ENCODE measurements at regions not wholly inside any gene's neighbourhood (a gene's known extent, or its start where the extent isn't known, plus 50 kb on each side); places are given as distances from the start of the nearest gene placed in this dataset.

DNA sequence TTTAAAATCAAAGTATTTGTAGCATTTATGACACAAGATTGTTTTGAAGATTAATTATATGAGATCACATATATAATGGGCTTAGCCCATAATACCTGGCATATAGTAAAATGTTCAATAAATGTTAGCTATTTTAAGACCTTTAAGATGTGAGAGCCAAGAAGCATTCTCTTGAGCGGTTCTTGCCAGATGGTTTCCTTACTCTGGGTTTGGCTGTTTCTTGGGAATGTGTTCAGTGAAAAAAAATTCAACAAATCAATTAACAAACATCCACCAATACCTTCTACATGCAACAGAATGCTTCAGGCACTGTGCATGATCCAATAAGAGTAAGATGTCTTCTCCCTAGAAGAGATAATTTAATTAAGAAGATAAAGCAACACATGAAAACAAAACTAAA is 230.4 kb downstream of the CMPK2 start:
- H3K27me3 ChIP-seq (ENCODE audit: control insufficient read depth, extremely low read depth, insufficient read depth, low read length) = no peaks in the 10 kb centered on the region
- H3K9me1 ChIP-seq (ENCODE audit: control insufficient read depth, extremely low read depth, insufficient read depth, low read length) = no peaks in the 10 kb centered on the region
- H3K9ac ChIP-seq (ENCODE audit: control insufficient read depth, extremely low read depth, insufficient read depth, low read length) = no peak overlapping the region
- H3K79me2 ChIP-seq (ENCODE audit: control insufficient read depth, insufficient read depth, low read length) = no peaks in the 10 kb centered on the region
- FAIRE-seq (no peak), DNase-seq (ENCODE audit: low read depth, low spot score) (no peak)
- dilution Hi-C loops (cut with MboI; ENCODE audit: extremely low pct_ligation_motif_present, low sequenced_read_pairs) = no loop called here
- no peaks in the 10 kb centered on the region for H3K9me3 ChIP-seq (ENCODE audit: control insufficient read depth, low read depth, low read length)
- H3K36me3 ChIP-seq (ENCODE audit: control insufficient read depth in 2 of 2, extremely low read depth in 1 of 2, insufficient read depth in 2 of 2, low read length in 2 of 2) = no peaks in the 10 kb centered on the region
- H3K4me1 ChIP-seq (ENCODE audit: control insufficient read depth, extremely low read depth, insufficient read depth, low read length) = no peaks in the 10 kb centered on the region
- no peak overlapping the region for H3K27ac ChIP-seq (ENCODE audit: control insufficient read depth, insufficient read depth, low read length)
- TF ChIP-seq, protein P1, sequence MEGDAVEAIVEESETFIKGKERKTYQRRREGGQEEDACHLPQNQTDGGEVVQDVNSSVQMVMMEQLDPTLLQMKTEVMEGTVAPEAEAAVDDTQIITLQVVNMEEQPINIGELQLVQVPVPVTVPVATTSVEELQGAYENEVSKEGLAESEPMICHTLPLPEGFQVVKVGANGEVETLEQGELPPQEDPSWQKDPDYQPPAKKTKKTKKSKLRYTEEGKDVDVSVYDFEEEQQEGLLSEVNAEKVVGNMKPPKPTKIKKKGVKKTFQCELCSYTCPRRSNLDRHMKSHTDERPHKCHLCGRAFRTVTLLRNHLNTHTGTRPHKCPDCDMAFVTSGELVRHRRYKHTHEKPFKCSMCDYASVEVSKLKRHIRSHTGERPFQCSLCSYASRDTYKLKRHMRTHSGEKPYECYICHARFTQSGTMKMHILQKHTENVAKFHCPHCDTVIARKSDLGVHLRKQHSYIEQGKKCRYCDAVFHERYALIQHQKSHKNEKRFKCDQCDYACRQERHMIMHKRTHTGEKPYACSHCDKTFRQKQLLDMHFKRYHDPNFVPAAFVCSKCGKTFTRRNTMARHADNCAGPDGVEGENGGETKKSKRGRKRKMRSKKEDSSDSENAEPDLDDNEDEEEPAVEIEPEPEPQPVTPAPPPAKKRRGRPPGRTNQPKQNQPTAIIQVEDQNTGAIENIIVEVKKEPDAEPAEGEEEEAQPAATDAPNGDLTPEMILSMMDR (optimal IDR thresholded peaks at IDR 0.05 in 1 of 3, IDR thresholded peaks at IDR 0.05 in 1 of 3, conservative IDR thresholded peaks at IDR 0.05 in 1 of 3; ENCODE audit: extremely low read depth in 1 of 3, insufficient read depth in 2 of 3, low read length in 3 of 3) = no peak
- no peak for TF ChIP-seq EZH2 (IDR thresholded peaks at IDR 0.05; ENCODE audit: low read length)
- H3K4me2 ChIP-seq (ENCODE audit: control insufficient read depth, extremely low read depth, insufficient read depth, low read depth, low read length) = no peak overlapping the region
- H4K20me1 ChIP-seq (ENCODE audit: control insufficient read depth, extremely low read depth, insufficient read depth, low read length) = no peaks in the 10 kb centered on the region
- no peak overlapping the region for H3K4me3 ChIP-seq (ENCODE audit: control insufficient read depth in 2 of 3, extremely low read depth in 1 of 3, insufficient read depth in 2 of 3, low read depth in 1 of 3, low read length in 3 of 3)
- no peak overlapping the region for H2AFZ ChIP-seq (ENCODE audit: control insufficient read depth, low read length)

DNA sequence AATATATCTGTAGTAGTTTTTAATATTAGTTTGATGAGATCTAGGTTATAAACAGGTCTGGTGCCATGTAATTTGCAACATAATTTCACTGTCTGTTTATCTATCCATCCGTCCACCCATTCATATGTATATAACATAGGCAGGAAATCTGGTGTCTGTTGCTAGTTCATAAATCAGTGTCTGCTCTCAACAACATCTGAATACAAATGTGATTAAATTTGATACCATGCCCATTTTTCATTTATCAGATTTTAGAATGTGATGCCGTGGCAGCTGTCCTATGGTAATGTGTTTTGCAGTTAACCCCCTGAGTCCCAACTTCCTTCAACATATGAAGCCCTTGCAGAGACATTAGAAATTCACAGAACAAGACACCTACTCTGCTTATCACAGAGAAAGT is 228.4 kb downstream of the CMPK2 start:
- Histone ChIP-seq H3K9me3 (ENCODE audit: control insufficient read depth, low read depth, low read length) (no peaks in the 10 kb centered on the region), H3K79me2 (ENCODE audit: control insufficient read depth, insufficient read depth, low read length) (no peaks in the 10 kb centered on the region), H3K27me3 (ENCODE audit: control insufficient read depth, extremely low read depth, insufficient read depth, low read length) (no peaks in the 10 kb centered on the region), H3K4me2 (ENCODE audit: control insufficient read depth, extremely low read depth, insufficient read depth, low read depth, low read length) (no peak overlapping the region), H4K20me1 (ENCODE audit: control insufficient read depth, extremely low read depth, insufficient read depth, low read length) (no peaks in the 10 kb centered on the region), H3K4me3 (ENCODE audit: control insufficient read depth in 2 of 3, extremely low read depth in 1 of 3, insufficient read depth in 2 of 3, low read depth in 1 of 3, low read length in 3 of 3) (no peak overlapping the region), H3K9me1 (ENCODE audit: control insufficient read depth, extremely low read depth, insufficient read depth, low read length) (no peaks in the 10 kb centered on the region), H2AFZ (ENCODE audit: control insufficient read depth, low read length) (no peak overlapping the region), H3K36me3 (ENCODE audit: control insufficient read depth in 2 of 2, extremely low read depth in 1 of 2, insufficient read depth in 2 of 2, low read length in 2 of 2) (no peaks in the 10 kb centered on the region), H3K4me1 (ENCODE audit: control insufficient read depth, extremely low read depth, insufficient read depth, low read length) (no peaks in the 10 kb centered on the region), H3K9ac (ENCODE audit: control insufficient read depth, extremely low read depth, insufficient read depth, low read length) (no peak overlapping the region), H3K27ac (ENCODE audit: control insufficient read depth, insufficient read depth, low read length) (no peak overlapping the region)
- TF ChIP-seq EZH2 (IDR thresholded peaks at IDR 0.05; ENCODE audit: low read length) = no peak
- TF ChIP-seq, protein P1 (optimal IDR thresholded peaks at IDR 0.05 in 1 of 3, IDR thresholded peaks at IDR 0.05 in 1 of 3, conservative IDR thresholded peaks at IDR 0.05 in 1 of 3; ENCODE audit: extremely low read depth in 1 of 3, insufficient read depth in 2 of 3, low read length in 3 of 3) = no peak
- dilution Hi-C loops (cut with MboI; ENCODE audit: extremely low pct_ligation_motif_present, low sequenced_read_pairs) = no loop called here
- no peak for DNase-seq (ENCODE audit: low read depth, low spot score)
- FAIRE-seq = no peak
